GM23338 (cell line): ENCODE measurements at regions not wholly inside any gene's neighbourhood (a gene's known extent, or its start where the extent isn't known, plus 50 kb on each side); places are given as distances from the start of the nearest gene placed in this dataset.

Experiments used
- CREB1 ChIP-seq: fragments of 250-450 bp; sonication (Bioruptor Pico); IDR thresholded peaks from 2 replicates; pipeline ENCODE4 v1.5.0; 2020; ENCODE audit warnings: low read depth, mild to moderate bottlenecking, moderate library complexity
- EZH2 ChIP-seq: fragments of 200-600 bp; sonication (generic); IDR thresholded peaks from one replicate; pipeline ENCODE4 v1.8.0; 2017; ENCODE audit warnings: antibody characterized with exemption, mild to moderate bottlenecking, low read depth; ENCODE audit not compliant: unreplicated experiment
- EZH2phosphoT487 ChIP-seq: fragments of 200-600 bp; sonication (generic); IDR thresholded peaks from one replicate; pipeline ENCODE4 v1.8.1; 2018; ENCODE audit warnings: antibody characterized with exemption; ENCODE audit not compliant: unreplicated experiment
- JUNB ChIP-seq: IDR thresholded peaks from one replicate; pipeline ENCODE4 v1.6.1; 2016; ENCODE audit warnings: antibody characterized with exemption; ENCODE audit not compliant: unreplicated experiment
- POLR2AphosphoS5 ChIP-seq: IDR thresholded peaks from 2 replicates; pipeline ENCODE4 v1.6.1; 2016; ENCODE audit warnings: antibody characterized with exemption, low read depth
- REST ChIP-seq: IDR thresholded peaks from one replicate; pipeline ENCODE4 v1.6.1; 2018; ENCODE audit warnings: antibody characterized with exemption; ENCODE audit not compliant: unreplicated experiment
- ZNF114 ChIP-seq: fragments of 250-450 bp; sonication (Bioruptor Pico); IDR thresholded peaks from 2 replicates; pipeline ENCODE4 v1.5.0; 2020; ENCODE audit warnings: mild to moderate bottlenecking, moderate library complexity
- ZNF331 ChIP-seq: fragments of 250-450 bp; sonication (Bioruptor Pico); IDR thresholded peaks from 2 replicates; pipeline ENCODE4 v1.5.0; 2020; ENCODE audit warnings: low read depth, mild to moderate bottlenecking, moderate library complexity
- TF ChIP-seq, protein P1 (sequence below), 2 experiments: fragments of 200-600 bp in 1 of 2; sonication (generic) in 1 of 2; conservative IDR thresholded peaks; 2 replicates each; pipeline versions ENCODE4 v1.5.1 to v1.6.1; 2016 to 2017; ENCODE audit warnings: antibody characterized with exemption in 2 of 2, low read depth in 2 of 2, mild to moderate bottlenecking in 2 of 2, moderate library complexity in 1 of 2

DNA sequence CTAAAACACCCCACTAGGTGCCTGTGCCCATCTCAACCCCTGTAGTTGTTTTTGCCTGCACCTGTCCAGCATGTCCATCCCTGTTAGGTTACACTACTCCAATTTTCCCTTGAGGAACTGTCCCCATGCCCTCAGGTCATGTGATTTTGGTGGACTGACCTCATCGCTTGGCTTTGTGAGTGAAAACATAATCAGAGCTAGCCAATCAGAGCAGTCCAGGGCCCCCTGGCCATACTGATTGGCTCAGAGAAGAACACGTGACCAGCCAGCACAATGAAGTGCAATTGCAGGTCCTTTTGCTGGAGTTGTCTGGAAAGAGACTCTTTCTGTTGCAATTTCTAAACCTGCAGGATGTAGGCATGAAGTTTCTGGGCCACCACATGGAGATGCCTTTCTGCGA, 303.3 kb upstream of the PROX1 start:
- TF ChIP-seq, protein P1, sequence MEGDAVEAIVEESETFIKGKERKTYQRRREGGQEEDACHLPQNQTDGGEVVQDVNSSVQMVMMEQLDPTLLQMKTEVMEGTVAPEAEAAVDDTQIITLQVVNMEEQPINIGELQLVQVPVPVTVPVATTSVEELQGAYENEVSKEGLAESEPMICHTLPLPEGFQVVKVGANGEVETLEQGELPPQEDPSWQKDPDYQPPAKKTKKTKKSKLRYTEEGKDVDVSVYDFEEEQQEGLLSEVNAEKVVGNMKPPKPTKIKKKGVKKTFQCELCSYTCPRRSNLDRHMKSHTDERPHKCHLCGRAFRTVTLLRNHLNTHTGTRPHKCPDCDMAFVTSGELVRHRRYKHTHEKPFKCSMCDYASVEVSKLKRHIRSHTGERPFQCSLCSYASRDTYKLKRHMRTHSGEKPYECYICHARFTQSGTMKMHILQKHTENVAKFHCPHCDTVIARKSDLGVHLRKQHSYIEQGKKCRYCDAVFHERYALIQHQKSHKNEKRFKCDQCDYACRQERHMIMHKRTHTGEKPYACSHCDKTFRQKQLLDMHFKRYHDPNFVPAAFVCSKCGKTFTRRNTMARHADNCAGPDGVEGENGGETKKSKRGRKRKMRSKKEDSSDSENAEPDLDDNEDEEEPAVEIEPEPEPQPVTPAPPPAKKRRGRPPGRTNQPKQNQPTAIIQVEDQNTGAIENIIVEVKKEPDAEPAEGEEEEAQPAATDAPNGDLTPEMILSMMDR (conservative IDR thresholded peaks at IDR 0.05; ENCODE audit: low read depth in 2 of 2) = no peak
- no peak for TF ChIP-seq POLR2AphosphoS5
- no peak for TF ChIP-seq EZH2phosphoT487
- TF ChIP-seq JUNB = no peak
- TF ChIP-seq REST = no peak
- no peak for TF ChIP-seq EZH2
- TF ChIP-seq ZNF114 = no peak
- TF ChIP-seq CREB1 = no peak
- TF ChIP-seq ZNF331 (CRISPR knock-in tag) = no peak
